SH-SY5Y (cell line): ENCODE measurements at regions not wholly inside any gene's neighbourhood (a gene's known extent, or its start where the extent isn't known, plus 50 kb on each side); places are given as distances from the start of the nearest gene placed in this dataset.

Experiments used
- GATA2 ChIP-seq: IDR thresholded peaks from 2 replicates; pipeline ENCODE4 v1.6.1; 2011; ENCODE audit warnings: mild to moderate bottlenecking, low read depth, low read length
- GATA3 ChIP-seq: IDR thresholded peaks from 2 replicates; pipeline ENCODE4 v1.6.1; 2011; ENCODE audit warnings: low read depth, mild to moderate bottlenecking, low read length, moderate library complexity

- TF ChIP-seq GATA3: no peak
- TF ChIP-seq GATA2: no peak
Measured at GRCh38 chr5:6183391-6184390, 194.7 kb downstream of the MED10 start.

- no peak for TF ChIP-seq GATA3
- TF ChIP-seq GATA2: no peak
Measured at GRCh38 chr5:6182271-6182815, 196.0 kb downstream of the MED10 start.

GRCh38 chr5:6181871-6182270, 196.5 kb downstream of the MED10 start:
- no peak for TF ChIP-seq GATA2
- no peak for TF ChIP-seq GATA3

GRCh38 chr5:6181147-6181729, 197.1 kb downstream of the MED10 start:
- TF ChIP-seq GATA3 (no peak), GATA2 (no peak)

GRCh38 chr5:6180231-6180872, 198.0 kb downstream of the MED10 start:
- TF ChIP-seq GATA2 (no peak), GATA3 (no peak)

GRCh38 chr5:6178846-6179532, 199.4 kb downstream of the MED10 start:
- TF ChIP-seq GATA3 (no peak), GATA2 (no peak)

GRCh38 chr5:6177926-6178325, 200.4 kb downstream of the MED10 start:
- TF ChIP-seq GATA3 (no peak), GATA2 (no peak)

GRCh38 chr5:6176102-6176693, 202.1 kb downstream of the MED10 start:
- TF ChIP-seq GATA3 (no peak), GATA2 (no peak)

GRCh38 chr5:6175172-6175854, 203.0 kb downstream of the MED10 start:
- TF ChIP-seq GATA2 (no peak), GATA3 (no peak)

- TF ChIP-seq GATA2: no peak
- TF ChIP-seq GATA3: no peak
Measured at GRCh38 chr5:6169660-6170059, 208.7 kb downstream of the MED10 start.

- TF ChIP-seq GATA3: no peak
- no peak for TF ChIP-seq GATA2
Measured at GRCh38 chr5:6166698-6167394, 211.5 kb downstream of the MED10 start.

- TF ChIP-seq GATA2 (no peak), GATA3 (no peak)
Measured at GRCh38 chr5:6163913-6164312, 214.4 kb downstream of the MED10 start.
